ENCODE measurements at regions not wholly inside any gene's neighbourhood (a gene's known extent, or its start where the extent isn't known, plus 50 kb on each side); places are given as distances from the start of the nearest gene placed in this dataset.

- TF ChIP-seq TCF7L2 (IDR thresholded peaks at IDR 0.05; ENCODE audit: low read depth, low read length) (no peak), POLR2AphosphoS5 (IDR thresholded peaks at IDR 0.05; ENCODE audit: low read depth, low read length) (no peak), SIN3A (IDR thresholded peaks at IDR 0.05; ENCODE audit: borderline replicate concordance, insufficient read depth, low read depth, low read length) (no peak), CTCF (IDR thresholded peaks at IDR 0.05) (no peak)
- TF ChIP-seq, protein P1, sequence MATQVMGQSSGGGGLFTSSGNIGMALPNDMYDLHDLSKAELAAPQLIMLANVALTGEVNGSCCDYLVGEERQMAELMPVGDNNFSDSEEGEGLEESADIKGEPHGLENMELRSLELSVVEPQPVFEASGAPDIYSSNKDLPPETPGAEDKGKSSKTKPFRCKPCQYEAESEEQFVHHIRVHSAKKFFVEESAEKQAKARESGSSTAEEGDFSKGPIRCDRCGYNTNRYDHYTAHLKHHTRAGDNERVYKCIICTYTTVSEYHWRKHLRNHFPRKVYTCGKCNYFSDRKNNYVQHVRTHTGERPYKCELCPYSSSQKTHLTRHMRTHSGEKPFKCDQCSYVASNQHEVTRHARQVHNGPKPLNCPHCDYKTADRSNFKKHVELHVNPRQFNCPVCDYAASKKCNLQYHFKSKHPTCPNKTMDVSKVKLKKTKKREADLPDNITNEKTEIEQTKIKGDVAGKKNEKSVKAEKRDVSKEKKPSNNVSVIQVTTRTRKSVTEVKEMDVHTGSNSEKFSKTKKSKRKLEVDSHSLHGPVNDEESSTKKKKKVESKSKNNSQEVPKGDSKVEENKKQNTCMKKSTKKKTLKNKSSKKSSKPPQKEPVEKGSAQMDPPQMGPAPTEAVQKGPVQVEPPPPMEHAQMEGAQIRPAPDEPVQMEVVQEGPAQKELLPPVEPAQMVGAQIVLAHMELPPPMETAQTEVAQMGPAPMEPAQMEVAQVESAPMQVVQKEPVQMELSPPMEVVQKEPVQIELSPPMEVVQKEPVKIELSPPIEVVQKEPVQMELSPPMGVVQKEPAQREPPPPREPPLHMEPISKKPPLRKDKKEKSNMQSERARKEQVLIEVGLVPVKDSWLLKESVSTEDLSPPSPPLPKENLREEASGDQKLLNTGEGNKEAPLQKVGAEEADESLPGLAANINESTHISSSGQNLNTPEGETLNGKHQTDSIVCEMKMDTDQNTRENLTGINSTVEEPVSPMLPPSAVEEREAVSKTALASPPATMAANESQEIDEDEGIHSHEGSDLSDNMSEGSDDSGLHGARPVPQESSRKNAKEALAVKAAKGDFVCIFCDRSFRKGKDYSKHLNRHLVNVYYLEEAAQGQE (IDR thresholded peaks at IDR 0.05; ENCODE audit: insufficient read depth in 1 of 2, low read depth in 2 of 2, low read length in 1 of 2): no peak
- no peaks in the 10 kb centered on the region for H3K9me3 ChIP-seq (ENCODE audit: control insufficient read depth, insufficient read depth, low read depth, low read length)
- no peak overlapping the region for H3K27ac ChIP-seq (ENCODE audit: low read length)
- in situ Hi-C loops (cut with HindIII; ENCODE audit: low pct_unique_long_range_greater_than_20kb, low sequenced_read_pairs): no loop called here
- no peak for ATAC-seq
- BruUV-seq (replicated peaks): no TSS peak
- no peak for DNase-seq (ENCODE audit: low read depth, low spot score)
- no peaks in the 10 kb centered on the region for H3K27me3 ChIP-seq (ENCODE audit: control insufficient read depth, insufficient read depth, low read length)
- no peak overlapping the region for H3K4me3 ChIP-seq (ENCODE audit: low read depth in 2 of 2, low read length in 2 of 2)
- no peaks in the 10 kb centered on the region for H3K4me1 ChIP-seq (ENCODE audit: control insufficient read depth, insufficient read depth, low read length)
- intact Hi-C loops (cut with micrococcal nuclease; ENCODE audit: unreplicated experiment): no loop called here
- ChIA-PET POLR2A (no interaction called here), CTCF (no interaction called here)
- no peaks in the 10 kb centered on the region for H3K36me3 ChIP-seq (ENCODE audit: control insufficient read depth, insufficient read depth, low read length)
These were observed 291.9 kb downstream of the FAM47A start for GRCh38 chrX:33840176-33840575.

- Histone ChIP-seq H3K4me3 (ENCODE audit: low read depth in 2 of 2, low read length in 2 of 2) (no peak overlapping the region), H3K36me3 (ENCODE audit: control insufficient read depth, insufficient read depth, low read length) (no peaks in the 10 kb centered on the region), H3K27me3 (ENCODE audit: control insufficient read depth, insufficient read depth, low read length) (no peaks in the 10 kb centered on the region), H3K27ac (ENCODE audit: low read length) (no peak overlapping the region), H3K4me1 (ENCODE audit: control insufficient read depth, insufficient read depth, low read length) (no peaks in the 10 kb centered on the region), H3K9me3 (ENCODE audit: control insufficient read depth, insufficient read depth, low read depth, low read length) (no peaks in the 10 kb centered on the region)
- BruUV-seq (replicated peaks): no TSS peak
- TF ChIP-seq, protein P1 (IDR thresholded peaks at IDR 0.05; ENCODE audit: insufficient read depth in 1 of 2, low read depth in 2 of 2, low read length in 1 of 2): no peak
- TF ChIP-seq TCF7L2 (IDR thresholded peaks at IDR 0.05; ENCODE audit: low read depth, low read length) (no peak), SIN3A (IDR thresholded peaks at IDR 0.05; ENCODE audit: borderline replicate concordance, insufficient read depth, low read depth, low read length) (no peak), POLR2AphosphoS5 (IDR thresholded peaks at IDR 0.05; ENCODE audit: low read depth, low read length) (no peak), CTCF (IDR thresholded peaks at IDR 0.05) (no peak)
- ATAC-seq (no peak), DNase-seq (ENCODE audit: low read depth, low spot score) (no peak)
- CTCF ChIA-PET: no interaction called here
- intact Hi-C loops (cut with micrococcal nuclease; ENCODE audit: unreplicated experiment): no loop called here
- POLR2A ChIA-PET: no interaction called here
- in situ Hi-C loops (cut with HindIII; ENCODE audit: low pct_unique_long_range_greater_than_20kb, low sequenced_read_pairs): no loop called here
These were observed 300.9 kb downstream of the FAM47A start for GRCh38 chrX:33831211-33831610.
